ENCODE measurements at regions not wholly inside any gene's neighbourhood (a gene's known extent, or its start where the extent isn't known, plus 50 kb on each side); places are given as distances from the start of the nearest gene placed in this dataset.
"Not testable (repeated sequence)": the region's sequence is repeated elsewhere in the genome, so short reads cannot be mapped to it uniquely, and the experiment has no call there.

GRCh38 chr15:84147307-84147706 lies 88.3 kb upstream of the GOLGA6L4 start:
- H3K27ac Mint-ChIP-seq; H3K4me3 ChIP-seq (ENCODE audit: low read length); H3K27me3 ChIP-seq (ENCODE audit: control insufficient read depth in 2 of 2, insufficient read depth in 2 of 2, low read length in 2 of 2); ATAC-seq; CTCF ChIA-PET; H3K4me3 Mint-ChIP-seq; DNase-seq; H3K9me3 ChIP-seq (ENCODE audit: control insufficient read depth in 2 of 3, low read length in 3 of 3); H3K36me3 ChIP-seq (ENCODE audit: control insufficient read depth in 2 of 3, insufficient read depth in 3 of 3, low read length in 3 of 3); intact Hi-C loops (cut with micrococcal nuclease); H3K36me3 Mint-ChIP-seq; H3K4me1 Mint-ChIP-seq; H3K27ac ChIP-seq (ENCODE audit: low read depth, low read length); H3K4me1 ChIP-seq (ENCODE audit: control insufficient read depth in 2 of 2, insufficient read depth in 2 of 2, low read length in 2 of 2); H3K9me3 Mint-ChIP-seq: not testable (repeated sequence)
- POLR2A ChIA-PET, result interaction anchor here (0.6 kb wide), 1 partner anchor 1693 kb away, joined by 4 read pairs; no protein-coding TSS in a partner anchor
- H3K27me3 Mint-ChIP-seq, result peaks cover 0 to 11% (median 4%) of the 10 kb centered on the region in 5 donors

GRCh38 chr15:84151205-84151931 lies 84.2 kb upstream of the GOLGA6L4 start:
- Mint-ChIP-seq H3K4me3 (no peak overlapping the region), H3K9me3 (no peaks in the 10 kb centered on the region), H3K36me3 (no peaks in the 10 kb centered on the region), H3K27ac (no peak overlapping the region), H3K27me3 (peaks cover 0 to 5% (median 4%) of the 10 kb centered on the region in 5 donors), H3K4me1 (no peaks in the 10 kb centered on the region)
- H3K36me3 ChIP-seq (ENCODE audit: control insufficient read depth in 2 of 3, insufficient read depth in 3 of 3, low read length in 3 of 3), result no peaks in the 10 kb centered on the region
- H3K4me1 ChIP-seq (ENCODE audit: control insufficient read depth in 2 of 2, insufficient read depth in 2 of 2, low read length in 2 of 2), result no peaks in the 10 kb centered on the region
- no peak overlapping the region for H3K4me3 ChIP-seq (ENCODE audit: low read length)
- ChIA-PET POLR2A (no interaction called here), CTCF (no interaction called here)
- intact Hi-C loops (cut with micrococcal nuclease), result no loop called here
- ATAC-seq (no peak), DNase-seq (no peak)
- H3K27me3 ChIP-seq (ENCODE audit: control insufficient read depth in 2 of 2, insufficient read depth in 2 of 2, low read length in 2 of 2), result no peaks in the 10 kb centered on the region
- no peaks in the 10 kb centered on the region for H3K9me3 ChIP-seq (ENCODE audit: control insufficient read depth in 2 of 3, low read length in 3 of 3)
- no peak overlapping the region for H3K27ac ChIP-seq (ENCODE audit: low read depth, low read length)

GRCh38 chr15:84152381-84152979 lies 83.1 kb upstream of the GOLGA6L4 start:
- H3K36me3 Mint-ChIP-seq; ATAC-seq; DNase-seq; H3K27ac ChIP-seq (ENCODE audit: low read depth, low read length); H3K4me1 ChIP-seq (ENCODE audit: control insufficient read depth in 2 of 2, insufficient read depth in 2 of 2, low read length in 2 of 2); H3K36me3 ChIP-seq (ENCODE audit: control insufficient read depth in 2 of 3, insufficient read depth in 3 of 3, low read length in 3 of 3); H3K9me3 Mint-ChIP-seq; H3K9me3 ChIP-seq (ENCODE audit: control insufficient read depth in 2 of 3, low read length in 3 of 3); H3K4me1 Mint-ChIP-seq; CTCF ChIA-PET; POLR2A ChIA-PET; H3K27me3 ChIP-seq (ENCODE audit: control insufficient read depth in 2 of 2, insufficient read depth in 2 of 2, low read length in 2 of 2); H3K4me3 ChIP-seq (ENCODE audit: low read length); H3K4me3 Mint-ChIP-seq; intact Hi-C loops (cut with micrococcal nuclease); H3K27ac Mint-ChIP-seq; H3K27me3 Mint-ChIP-seq: not testable (repeated sequence)

- H3K4me1 Mint-ChIP-seq; H3K27ac Mint-ChIP-seq; H3K4me3 Mint-ChIP-seq; H3K27me3 ChIP-seq (ENCODE audit: control insufficient read depth in 2 of 2, insufficient read depth in 2 of 2, low read length in 2 of 2); H3K36me3 ChIP-seq (ENCODE audit: control insufficient read depth in 2 of 3, insufficient read depth in 3 of 3, low read length in 3 of 3); H3K36me3 Mint-ChIP-seq; intact Hi-C loops (cut with micrococcal nuclease); DNase-seq; ATAC-seq; CTCF ChIA-PET; POLR2A ChIA-PET; H3K9me3 ChIP-seq (ENCODE audit: control insufficient read depth in 2 of 3, low read length in 3 of 3); H3K27ac ChIP-seq (ENCODE audit: low read depth, low read length); H3K4me3 ChIP-seq (ENCODE audit: low read length); H3K4me1 ChIP-seq (ENCODE audit: control insufficient read depth in 2 of 2, insufficient read depth in 2 of 2, low read length in 2 of 2); H3K27me3 Mint-ChIP-seq; H3K9me3 Mint-ChIP-seq: not testable (repeated sequence)
Measured at GRCh38 chr15:84153655-84154140, 81.9 kb upstream of the GOLGA6L4 start.

GRCh38 chr15:84154314-84154713 lies 81.3 kb upstream of the GOLGA6L4 start:
- ATAC-seq; H3K4me1 ChIP-seq (ENCODE audit: control insufficient read depth in 2 of 2, insufficient read depth in 2 of 2, low read length in 2 of 2); POLR2A ChIA-PET; H3K27ac ChIP-seq (ENCODE audit: low read depth, low read length); H3K4me3 ChIP-seq (ENCODE audit: low read length); H3K27me3 Mint-ChIP-seq; H3K4me1 Mint-ChIP-seq; H3K36me3 ChIP-seq (ENCODE audit: control insufficient read depth in 2 of 3, insufficient read depth in 3 of 3, low read length in 3 of 3); H3K4me3 Mint-ChIP-seq; H3K27ac Mint-ChIP-seq; H3K9me3 ChIP-seq (ENCODE audit: control insufficient read depth in 2 of 3, low read length in 3 of 3); H3K27me3 ChIP-seq (ENCODE audit: control insufficient read depth in 2 of 2, insufficient read depth in 2 of 2, low read length in 2 of 2); DNase-seq; H3K9me3 Mint-ChIP-seq; H3K36me3 Mint-ChIP-seq; CTCF ChIA-PET; intact Hi-C loops (cut with micrococcal nuclease): not testable (repeated sequence)

GRCh38 chr15:84154787-84155186 lies 80.8 kb upstream of the GOLGA6L4 start:
- H3K4me1 Mint-ChIP-seq; H3K27ac Mint-ChIP-seq; H3K4me3 ChIP-seq (ENCODE audit: low read length); H3K36me3 ChIP-seq (ENCODE audit: control insufficient read depth in 2 of 3, insufficient read depth in 3 of 3, low read length in 3 of 3); H3K4me3 Mint-ChIP-seq; DNase-seq; CTCF ChIA-PET; H3K36me3 Mint-ChIP-seq; POLR2A ChIA-PET; H3K27me3 Mint-ChIP-seq; H3K9me3 ChIP-seq (ENCODE audit: control insufficient read depth in 2 of 3, low read length in 3 of 3); H3K27me3 ChIP-seq (ENCODE audit: control insufficient read depth in 2 of 2, insufficient read depth in 2 of 2, low read length in 2 of 2); H3K4me1 ChIP-seq (ENCODE audit: control insufficient read depth in 2 of 2, insufficient read depth in 2 of 2, low read length in 2 of 2); H3K9me3 Mint-ChIP-seq; intact Hi-C loops (cut with micrococcal nuclease); ATAC-seq; H3K27ac ChIP-seq (ENCODE audit: low read depth, low read length): not testable (repeated sequence)
